SU-DHL-6 (cell line): ENCODE measurements at regions not wholly inside any gene's neighbourhood (a gene's known extent, or its start where the extent isn't known, plus 50 kb on each side); places are given as distances from the start of the nearest gene placed in this dataset.

Experiments used
- H2AFZ ChIP-seq: fragments of 200-600 bp; sonication (generic); 2 replicates; pipeline ENCODE4 v1.6.1; 2014; ENCODE audit warnings: low read depth, mild to moderate bottlenecking, moderate library complexity, mixed read lengths, antibody characterized with exemption, low read length; ENCODE audit not compliant: severe bottlenecking
- H3F3A ChIP-seq: fragments of 200-600 bp; shearing (Covaris generic); 2 replicates; pipeline ENCODE4 v1.6.0; 2016; ENCODE audit warnings: antibody characterized with exemption, mild to moderate bottlenecking; ENCODE audit not compliant: insufficient read depth
- H3K27ac ChIP-seq: fragments of 200-600 bp; sonication (generic); 2 replicates; pipeline ENCODE4 v1.5.1; 2016; ENCODE audit warnings: low read depth, mild to moderate bottlenecking, low read length, moderate library complexity, mixed read lengths
- H3K27me3 ChIP-seq: fragments of 200-600 bp; sonication (generic), shearing (Covaris generic); 2 replicates; pipeline ENCODE4 v1.6.0; 2014; ENCODE audit warnings: mild to moderate bottlenecking, low read length
- H3K36me3 ChIP-seq: fragments of 200-600 bp; sonication (generic); 2 replicates; pipeline ENCODE4 v1.6.1; 2014; ENCODE audit warnings: mild to moderate bottlenecking, low read length, mixed read lengths
- H3K4me2 ChIP-seq: fragments of 300-600, 200-600 bp; shearing (Covaris generic), sonication (generic); 2 replicates; pipeline ENCODE4 v1.6.0; 2014; ENCODE audit warnings: low read length, low read depth, mild to moderate bottlenecking; ENCODE audit not compliant: poor library complexity, severe bottlenecking
- H3K4me3 ChIP-seq: fragments of 200-600 bp; sonication (generic); 2 replicates; pipeline ENCODE4 v1.5.1; 2014; ENCODE audit warnings: antibody characterized with exemption, low read length, mild to moderate bottlenecking, mixed read lengths; ENCODE audit not compliant: insufficient read depth, poor library complexity, severe bottlenecking
- H3K79me2 ChIP-seq: fragments of 200-600 bp; sonication (generic); 2 replicates; pipeline ENCODE4 v1.6.1; 2014; ENCODE audit warnings: mild to moderate bottlenecking, low read length, moderate library complexity; ENCODE audit not compliant: insufficient read depth
- H3K9ac ChIP-seq: fragments of 200-600 bp; sonication (generic); 2 replicates; pipeline ENCODE4 v1.7.0; 2014; ENCODE audit warnings: mild to moderate bottlenecking, low read length
- H3K9me2 ChIP-seq: fragments of 200-600 bp; sonication (generic); replicated peaks from 2 replicates; pipeline ENCODE4 v1.6.1; 2014; ENCODE audit warnings: low read length; ENCODE audit not compliant: insufficient read depth
- H3K9me3 ChIP-seq: fragments of 200-600 bp; sonication (generic); 2 replicates; pipeline ENCODE4 v1.6.1; 2014; ENCODE audit warnings: low read length, mixed read lengths; ENCODE audit not compliant: insufficient read depth
- H4K20me1 ChIP-seq: fragments of 200-600 bp; sonication (generic); 2 replicates; pipeline ENCODE4 v1.6.1; 2014; ENCODE audit warnings: low read depth, mild to moderate bottlenecking, antibody characterized with exemption, low read length, moderate library complexity, mixed read lengths
- CTCF ChIP-seq: fragments of 200-600 bp; sonication (generic); IDR thresholded peaks from one replicate; pipeline ENCODE4 v1.5.1; 2017; ENCODE audit warnings: antibody characterized with exemption, mild to moderate bottlenecking, low read length, moderate library complexity; ENCODE audit not compliant: insufficient read depth, poor library complexity, severe bottlenecking
- EZH2phosphoT487 ChIP-seq: fragments of 200-600 bp; sonication (generic), shearing (Covaris generic); conservative IDR thresholded peaks from 2 replicates; pipeline ENCODE4 v1.6.1; 2018; ENCODE audit warnings: mild to moderate bottlenecking, antibody characterized with exemption, low read length, moderate library complexity, mixed read lengths

GRCh38 chr2:145752091-145752806 lies 1232.3 kb upstream of the ZEB2 start:
- Histone ChIP-seq H3K36me3 (no peaks in the 10 kb centered on the region), H3K9me3 (no peaks in the 10 kb centered on the region), H2AFZ (peak overlapping the region; percentile 32), H4K20me1 (no peaks in the 10 kb centered on the region), H3K27ac (peak overlapping the region; percentile 65), H3F3A (no peaks in the 10 kb centered on the region), H3K9ac (peak overlapping the region; percentile 20; the same call in 1 of the 2 replicates), H3K4me3 (no peak overlapping the region), H3K79me2 (no peaks in the 10 kb centered on the region), H3K27me3 (no peaks in the 10 kb centered on the region), H3K4me2 (peak overlapping the region; percentile 47), H3K9me2 (no peaks in the 10 kb centered on the region)
- TF ChIP-seq CTCF (peak; percentile 34), EZH2phosphoT487 (no peak)

DNA sequence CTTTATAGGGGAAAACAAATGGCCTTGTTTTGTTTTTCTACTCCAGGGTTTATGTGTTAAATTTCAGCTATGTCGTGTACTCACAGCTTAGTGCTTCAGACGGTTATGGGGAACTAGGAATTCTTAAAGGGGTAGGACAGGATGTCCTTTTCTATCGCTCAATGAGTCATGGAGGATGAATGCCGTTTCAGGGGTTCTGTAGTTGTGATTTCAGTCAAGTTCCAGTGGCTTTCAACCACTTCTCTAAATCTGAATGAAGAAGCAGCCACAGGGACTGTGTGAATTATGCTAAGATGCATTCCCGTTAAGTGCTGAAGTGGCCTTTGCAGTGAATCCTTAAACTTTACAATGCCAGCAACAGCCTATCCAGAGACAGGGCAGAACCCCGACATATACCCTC lies 1231.7 kb upstream of the ZEB2 start:
- Histone ChIP-seq H4K20me1 (no peaks in the 10 kb centered on the region), H3K9me3 (no peaks in the 10 kb centered on the region), H3K27me3 (no peaks in the 10 kb centered on the region), H3K9ac (peak overlapping the region; percentile 23; the same call in 1 of the 2 replicates), H3K4me3 (no peak overlapping the region), H3K4me2 (peak overlapping the region; percentile 47), H3F3A (no peaks in the 10 kb centered on the region), H3K79me2 (no peaks in the 10 kb centered on the region), H2AFZ (peak overlapping the region; percentile 32), H3K27ac (peak overlapping the region; percentile 65), H3K36me3 (no peaks in the 10 kb centered on the region), H3K9me2 (no peaks in the 10 kb centered on the region)
- TF ChIP-seq CTCF (no peak), EZH2phosphoT487 (no peak)

- peak overlapping the region; percentile 23; the same call in 1 of the 2 replicates for H3K9ac ChIP-seq
Observed at GRCh38 chr2:145751155-145751554, 1231.2 kb upstream of the ZEB2 start.

More at GRCh38 chr2:145751155-145751554, 1231.2 kb upstream of the ZEB2 start:
- Histone ChIP-seq H3K4me3 (no peak overlapping the region), H3K27me3 (no peaks in the 10 kb centered on the region), H3K9me3 (no peaks in the 10 kb centered on the region), H3K27ac (peak overlapping the region; percentile 65), H4K20me1 (no peaks in the 10 kb centered on the region), H3K36me3 (no peaks in the 10 kb centered on the region), H3K4me2 (peak overlapping the region; percentile 47), H3K9me2 (no peaks in the 10 kb centered on the region), H3K79me2 (no peaks in the 10 kb centered on the region), H2AFZ (peak overlapping the region; percentile 32), H3F3A (no peaks in the 10 kb centered on the region)
- TF ChIP-seq EZH2phosphoT487 (no peak), CTCF (no peak)
